Duodenal mucosa (tissue), 2 donors: ENCODE measurements at regions not wholly inside any gene's neighbourhood (a gene's known extent, or its start where the extent isn't known, plus 50 kb on each side); places are given as distances from the start of the nearest gene placed in this dataset.
"Not testable (repeated sequence)": the region's sequence is repeated elsewhere in the genome, so short reads cannot be mapped to it uniquely, and the experiment has no call there.

Experiments
- H3K27ac ChIP-seq: one replicate; pipeline ENCODE4 v1.7.0; 2013; ENCODE audit warnings: low read depth, low read length
- H3K27me3 ChIP-seq, 2 donors: one replicate each; pipeline ENCODE4 v1.7.0; 2013; ENCODE audit warnings: low read length in 2 of 2, control low read depth in 1 of 2; ENCODE audit not compliant: insufficient read depth in 2 of 2, control insufficient read depth in 1 of 2
- H3K36me3 ChIP-seq, 2 donors: one replicate each; pipeline ENCODE4 v1.7.0; 2013; ENCODE audit warnings: low read length in 2 of 2, control low read depth in 1 of 2; ENCODE audit not compliant: insufficient read depth in 2 of 2, control insufficient read depth in 1 of 2
- H3K4me1 ChIP-seq, 2 donors: one replicate each; pipeline ENCODE4 v1.7.0; 2013; ENCODE audit warnings: low read length in 2 of 2, control low read depth in 1 of 2; ENCODE audit not compliant: insufficient read depth in 2 of 2, control insufficient read depth in 1 of 2
- H3K4me3 ChIP-seq, 2 donors: one replicate each; pipeline ENCODE4 v1.7.0; 2013; ENCODE audit warnings: low read length in 2 of 2, low read depth in 1 of 2
- H3K9ac ChIP-seq, 2 donors: one replicate each; pipeline ENCODE4 v1.7.0; 2013; ENCODE audit warnings: low read length in 2 of 2, low read depth in 1 of 2
- H3K9me3 ChIP-seq, 2 donors: one replicate each; pipeline ENCODE4 v1.7.0; 2013; ENCODE audit warnings: low read length in 2 of 2, control low read depth in 1 of 2; ENCODE audit not compliant: control insufficient read depth in 1 of 2

DNA sequence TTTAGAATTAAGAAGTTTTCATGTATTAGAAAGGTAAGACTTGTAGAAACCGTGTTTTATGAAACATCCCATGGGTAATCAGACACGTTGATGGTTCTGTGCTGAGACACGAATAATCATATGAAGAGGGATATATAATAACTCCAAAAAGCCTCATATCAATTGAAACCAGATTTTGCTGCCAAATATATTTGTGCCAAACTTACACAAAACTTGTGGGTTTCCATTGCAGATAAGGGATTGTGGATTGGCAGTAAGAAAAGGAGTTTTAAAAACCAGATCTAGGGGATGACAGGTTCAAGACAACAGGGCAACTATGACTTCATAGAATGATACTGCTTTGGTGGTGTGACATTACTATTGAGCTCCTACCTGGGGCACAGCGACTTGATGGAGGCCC is 616.1 kb downstream of the BCOR start:
- Histone ChIP-seq H3K27me3 (no peaks in the 10 kb centered on the region), H3K4me3 (no peak overlapping the region), H3K9me3 (no peaks in the 10 kb centered on the region), H3K9ac (no peak overlapping the region), H3K4me1 (peaks cover 0 to 7% of the 10 kb centered on the region in 2 donors), H3K36me3 (no peaks in the 10 kb centered on the region), H3K27ac (no peak overlapping the region)

- Histone ChIP-seq H3K27ac (no peak overlapping the region), H3K9me3 (no peaks in the 10 kb centered on the region), H3K27me3 (no peaks in the 10 kb centered on the region), H3K4me1 (no peaks in the 10 kb centered on the region), H3K9ac (no peak overlapping the region), H3K4me3 (no peak overlapping the region), H3K36me3 (no peaks in the 10 kb centered on the region)
Measured at GRCh38 chrX:39484159-39485068, 613.3 kb downstream of the BCOR start.

DNA sequence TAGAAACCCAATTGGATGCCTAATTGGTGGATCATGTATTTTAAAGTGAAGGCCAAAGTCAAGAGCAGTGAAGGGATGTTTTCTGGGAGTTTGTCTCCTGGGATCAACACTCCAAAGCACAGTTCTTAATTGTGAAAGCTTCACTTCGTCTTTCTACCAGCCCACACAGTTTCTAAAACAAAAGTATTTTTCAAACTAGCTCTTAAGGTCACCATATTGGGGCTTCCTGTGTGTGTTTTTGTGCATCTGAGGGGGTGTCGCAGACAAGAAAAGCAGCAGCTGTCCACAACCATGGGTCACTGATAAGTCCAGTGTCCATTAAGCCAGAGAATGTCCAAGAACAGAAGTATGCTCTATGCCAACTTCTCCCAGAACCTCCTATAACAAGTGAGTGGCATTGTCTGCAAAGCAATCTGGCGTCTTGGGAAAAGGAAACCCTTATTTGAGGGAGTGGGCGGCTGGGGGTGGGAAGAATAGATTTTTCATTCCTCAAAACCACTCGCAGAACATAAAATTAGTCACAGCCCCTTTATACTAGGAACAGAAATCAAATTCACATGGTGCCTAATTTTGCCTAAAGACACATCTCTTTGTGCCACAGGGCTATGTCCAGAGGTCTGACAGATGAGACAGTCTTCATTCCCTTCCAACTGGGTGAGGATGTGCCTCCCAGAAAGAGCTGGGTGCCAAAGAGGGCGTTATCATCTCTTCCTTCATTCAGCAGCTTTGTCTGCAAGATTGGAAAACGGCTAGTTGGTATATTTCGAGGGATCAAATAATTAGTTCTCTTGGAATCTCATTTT is 610.4 kb downstream of the BCOR start:
- H3K27me3 ChIP-seq = no peaks in the 10 kb centered on the region
- no peak overlapping the region for H3K4me3 ChIP-seq
- no peak overlapping the region for H3K27ac ChIP-seq
- H3K9me3 ChIP-seq = no peaks in the 10 kb centered on the region
- peaks cover 6 to 14% of the 10 kb centered on the region in 2 donors for H3K4me1 ChIP-seq
- H3K36me3 ChIP-seq = no peaks in the 10 kb centered on the region
- H3K9ac ChIP-seq = no peak overlapping the region

- H3K4me1 ChIP-seq = peaks cover 8 to 19% of the 10 kb centered on the region in 2 donors
- H3K36me3 ChIP-seq = no peaks in the 10 kb centered on the region
- H3K27me3 ChIP-seq = no peaks in the 10 kb centered on the region
- H3K27ac ChIP-seq = no peak overlapping the region
- no peak overlapping the region for H3K9ac ChIP-seq
- no peaks in the 10 kb centered on the region for H3K9me3 ChIP-seq
- no peak overlapping the region for H3K4me3 ChIP-seq
Measured at GRCh38 chrX:39487969-39488330, 609.8 kb downstream of the BCOR start.

GRCh38 chrX:39491548-39492297 is 606.0 kb downstream of the BCOR start:
- Histone ChIP-seq H3K36me3 (no peaks in the 10 kb centered on the region), H3K9ac (no peak overlapping the region), H3K27ac (no peak overlapping the region), H3K4me1 (peaks cover 13 to 24% of the 10 kb centered on the region in 2 donors), H3K27me3 (no peaks in the 10 kb centered on the region), H3K4me3 (no peak overlapping the region), H3K9me3 (no peaks in the 10 kb centered on the region)

DNA sequence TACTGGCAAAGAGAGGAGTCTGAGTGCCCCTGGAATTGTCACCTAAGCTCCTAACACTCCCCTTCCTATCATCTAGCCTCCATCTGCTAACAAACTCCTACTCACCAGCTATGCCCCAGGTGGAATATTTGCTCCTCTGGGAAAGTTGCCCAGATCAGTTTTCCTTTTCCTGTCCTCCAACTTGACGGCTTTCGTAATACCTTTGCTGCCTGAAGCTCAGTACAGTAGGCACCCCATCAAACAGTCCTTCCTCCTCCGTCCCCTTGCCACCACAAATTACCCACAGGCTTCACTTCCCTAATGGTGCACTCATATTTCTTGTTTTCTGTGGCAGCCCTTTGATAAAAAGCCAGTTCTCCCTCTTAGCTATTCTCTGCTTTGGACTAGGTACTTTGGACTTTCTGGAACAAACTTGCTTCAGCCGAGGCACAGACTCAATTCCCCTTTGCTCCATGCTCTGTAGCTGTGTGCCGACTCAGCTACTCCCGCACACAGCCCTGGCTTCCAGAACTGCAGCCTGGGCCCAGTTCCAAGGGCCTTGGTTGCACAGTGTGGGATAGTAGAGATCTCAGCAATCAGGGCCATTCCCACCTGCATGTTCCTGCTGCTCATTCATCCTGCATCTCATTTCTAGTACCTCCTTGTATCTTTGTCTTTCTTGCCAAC is 605.1 kb downstream of the BCOR start:
- Histone ChIP-seq H3K4me1 (peaks cover 13 to 24% of the 10 kb centered on the region in 2 donors), H3K9me3 (no peaks in the 10 kb centered on the region), H3K36me3 (no peaks in the 10 kb centered on the region), H3K4me3 (no peak overlapping the region), H3K27me3 (no peaks in the 10 kb centered on the region), H3K27ac (peak overlapping the region; percentile 20), H3K9ac (no peak overlapping the region)

GRCh38 chrX:39493168-39493567 is 604.6 kb downstream of the BCOR start:
- no peak overlapping the region for H3K27ac ChIP-seq
- no peaks in the 10 kb centered on the region for H3K36me3 ChIP-seq
- no peak overlapping the region for H3K4me3 ChIP-seq
- no peaks in the 10 kb centered on the region for H3K9me3 ChIP-seq
- H3K9ac ChIP-seq = no peak overlapping the region
- no peaks in the 10 kb centered on the region for H3K27me3 ChIP-seq
- peaks cover 13 to 24% of the 10 kb centered on the region in 2 donors for H3K4me1 ChIP-seq

DNA sequence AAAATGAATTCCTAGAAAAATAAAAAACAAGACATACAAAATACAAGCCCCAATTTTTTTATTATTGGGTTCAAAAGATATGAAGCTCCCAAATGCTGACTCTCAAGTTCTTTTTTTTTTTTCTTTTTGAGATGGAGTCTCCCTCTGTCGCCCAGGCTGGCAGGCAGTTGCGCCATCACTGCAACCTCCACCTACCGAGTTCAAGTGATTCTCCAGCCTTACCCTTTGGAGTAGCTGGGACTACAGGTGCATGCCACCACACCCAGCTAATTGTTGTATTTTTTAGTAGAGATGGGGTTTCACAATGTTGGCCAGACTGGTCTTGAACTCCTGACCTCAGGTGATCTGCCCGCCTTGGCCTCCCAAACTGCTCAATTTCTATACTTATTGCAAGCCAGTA is 600.6 kb downstream of the BCOR start:
- H3K27ac ChIP-seq, H3K9ac ChIP-seq, H3K36me3 ChIP-seq, H3K4me3 ChIP-seq, H3K27me3 ChIP-seq, H3K9me3 ChIP-seq: not testable (repeated sequence)
- peaks cover 7 to 13% of the 10 kb centered on the region in 2 donors for H3K4me1 ChIP-seq

DNA sequence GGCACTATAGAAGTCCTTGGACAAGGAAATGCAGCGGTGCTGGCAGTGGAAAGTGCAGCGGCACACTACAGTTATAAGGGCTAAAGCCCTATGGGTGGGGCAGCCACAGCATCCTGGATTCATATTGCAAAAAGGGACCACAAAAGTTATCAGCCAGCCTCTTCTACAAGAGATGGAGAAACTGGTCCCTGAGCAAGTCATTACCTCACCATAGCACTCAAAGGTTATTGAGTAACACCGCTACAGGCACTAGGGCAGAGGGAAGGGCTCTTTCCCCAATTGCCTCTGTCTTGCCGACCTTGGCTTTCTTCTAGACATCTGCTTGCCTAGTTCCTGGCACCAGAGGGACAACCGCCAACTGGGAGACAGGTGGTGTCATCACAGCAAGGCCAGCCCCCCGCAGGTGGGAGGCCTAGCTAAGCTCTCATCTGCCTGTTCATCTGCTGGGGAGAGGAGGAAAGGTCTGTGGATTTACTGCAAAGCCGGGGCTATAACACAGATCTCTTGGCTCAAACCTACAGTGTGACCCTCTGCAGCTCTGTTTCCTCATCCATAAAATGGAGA is 600.0 kb downstream of the BCOR start:
- H3K36me3 ChIP-seq = no peaks in the 10 kb centered on the region
- H3K9me3 ChIP-seq = no peaks in the 10 kb centered on the region
- H3K4me1 ChIP-seq = peaks cover 6% of the 10 kb centered on the region in 2 donors
- no peak overlapping the region for H3K4me3 ChIP-seq
- no peak overlapping the region for H3K9ac ChIP-seq
- no peaks in the 10 kb centered on the region for H3K27me3 ChIP-seq
- H3K27ac ChIP-seq = no peak overlapping the region
